HG02885 (cell line): ENCODE measurements at regions not wholly inside any gene's neighbourhood (a gene's known extent, or its start where the extent isn't known, plus 50 kb on each side); places are given as distances from the start of the nearest gene placed in this dataset.

Experiments used
- ATAC-seq: cut with Tn5 transposase; IDR thresholded peaks from one replicate; pipeline ENCODE4 v1.9.1; 2021; ENCODE audit warnings: mild to moderate bottlenecking; ENCODE audit not compliant: unreplicated experiment, poor library complexity

DNA sequence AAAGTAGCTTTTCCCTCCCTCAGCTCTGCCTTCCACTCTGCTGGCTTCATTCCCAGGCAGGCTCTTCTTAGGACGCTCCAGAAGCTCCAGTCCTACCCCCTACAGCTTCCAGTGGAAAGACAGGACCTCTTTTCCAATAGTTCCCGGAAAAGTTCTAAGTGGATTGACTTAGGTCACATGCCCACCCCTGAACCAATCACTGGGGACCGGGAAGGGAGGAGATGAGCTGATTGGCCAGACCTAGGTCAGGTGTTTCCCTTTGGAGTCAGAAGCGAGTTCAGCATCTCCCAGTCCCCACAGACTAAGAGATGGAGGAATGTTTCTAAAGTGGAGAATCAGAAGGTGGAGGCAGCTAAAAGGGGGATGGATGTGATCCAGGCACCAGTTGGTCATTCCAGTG, 62.9 kb upstream of the KCNG1 start:
- ATAC-seq = no peak

DNA sequence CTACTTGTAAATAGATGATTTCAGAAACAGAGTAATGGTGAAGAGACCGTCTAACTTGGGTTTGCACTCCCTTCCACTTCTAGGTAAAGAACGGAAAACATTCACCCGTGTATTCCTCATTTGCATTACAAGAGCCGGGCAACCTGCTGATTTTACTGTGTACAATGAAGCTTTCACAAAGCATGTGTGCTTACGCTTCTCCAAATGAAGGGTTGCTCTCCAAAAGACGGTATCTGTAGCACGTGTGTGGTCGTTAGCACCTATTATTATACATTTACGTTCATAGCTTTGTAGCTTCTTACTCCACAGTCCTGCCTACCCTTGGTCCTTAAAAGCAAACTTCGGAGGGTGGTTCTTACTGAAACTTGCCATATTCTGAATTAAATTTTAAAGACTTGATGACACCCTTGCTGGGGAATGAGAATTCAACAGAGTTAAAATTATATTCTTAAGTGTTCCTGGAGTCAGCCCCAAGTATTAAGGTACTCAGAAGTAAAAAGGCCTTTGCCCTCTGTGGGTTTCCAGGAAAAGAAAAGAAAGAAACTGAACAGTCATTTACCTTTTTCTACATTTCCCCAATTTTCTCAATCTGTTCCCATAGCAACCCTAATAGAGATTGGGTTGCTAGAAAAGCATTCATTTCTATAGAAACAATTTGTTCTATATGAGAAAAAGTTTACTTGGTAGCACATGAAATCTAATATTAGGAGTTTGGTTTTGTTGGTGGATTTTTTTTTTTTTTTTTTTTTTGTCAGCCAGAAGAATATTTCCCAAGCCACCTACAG, 61.9 kb upstream of the KCNG1 start:
- ATAC-seq = no peak

DNA sequence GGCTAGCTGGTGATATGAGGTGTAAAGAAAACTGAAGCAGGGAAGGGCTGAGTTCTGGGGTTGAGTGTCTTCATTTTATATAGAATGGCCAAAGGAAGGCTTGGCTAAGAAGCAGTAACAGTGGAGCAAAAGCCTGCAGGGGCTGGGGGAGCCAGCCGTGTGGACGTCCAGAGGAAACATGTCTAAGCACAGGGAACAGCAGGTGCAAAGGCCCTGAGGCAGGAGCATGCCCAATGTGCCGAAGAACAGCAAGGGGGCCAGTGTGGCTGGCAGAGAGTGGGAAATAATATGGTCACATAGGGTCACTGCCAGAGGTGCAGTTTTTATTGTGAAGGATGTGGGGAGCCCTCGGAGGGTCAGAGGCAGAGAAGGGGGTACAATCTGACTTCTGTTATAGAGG, 60.5 kb upstream of the KCNG1 start:
- ATAC-seq = no peak

DNA sequence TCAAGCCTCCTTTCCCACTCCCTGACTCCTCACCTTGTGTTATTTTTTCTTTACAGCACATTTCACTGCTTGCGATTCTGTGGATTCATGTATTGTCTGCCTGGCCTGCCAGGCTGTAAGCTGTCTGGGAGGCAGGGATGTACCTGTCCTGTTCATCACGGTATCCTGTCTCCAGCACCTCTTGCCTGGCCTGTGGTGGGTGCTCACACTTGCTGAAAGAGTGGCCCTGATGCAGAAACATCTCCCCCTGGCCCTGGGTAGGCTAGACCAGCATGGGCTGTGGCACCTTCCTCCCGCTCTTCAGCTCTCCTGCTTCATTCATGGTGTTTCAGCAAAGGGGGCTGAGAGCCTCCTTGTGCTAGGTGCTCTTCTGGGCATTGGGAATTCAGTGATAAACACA, 60.1 kb upstream of the KCNG1 start:
- ATAC-seq = no peak

DNA sequence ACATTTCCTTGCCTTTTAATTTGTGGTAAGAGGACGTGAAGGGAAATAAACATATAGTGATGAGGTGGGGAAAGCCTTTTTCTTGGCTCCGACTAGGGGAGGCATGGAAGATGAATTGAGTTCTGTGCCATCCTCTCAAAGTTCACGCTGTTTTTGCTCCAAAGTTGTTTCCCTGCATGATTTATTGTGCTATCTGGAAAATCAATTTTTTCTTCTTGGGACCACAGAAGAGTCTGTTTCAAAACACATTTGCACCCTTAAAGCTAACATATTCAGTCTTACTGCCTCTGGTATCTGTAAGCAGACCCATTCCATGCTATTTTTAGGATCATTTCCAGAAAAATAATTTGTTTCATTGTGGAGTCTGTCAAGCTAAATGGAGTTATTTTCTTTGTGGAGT, 57.6 kb upstream of the KCNG1 start:
- ATAC-seq = no peak

DNA sequence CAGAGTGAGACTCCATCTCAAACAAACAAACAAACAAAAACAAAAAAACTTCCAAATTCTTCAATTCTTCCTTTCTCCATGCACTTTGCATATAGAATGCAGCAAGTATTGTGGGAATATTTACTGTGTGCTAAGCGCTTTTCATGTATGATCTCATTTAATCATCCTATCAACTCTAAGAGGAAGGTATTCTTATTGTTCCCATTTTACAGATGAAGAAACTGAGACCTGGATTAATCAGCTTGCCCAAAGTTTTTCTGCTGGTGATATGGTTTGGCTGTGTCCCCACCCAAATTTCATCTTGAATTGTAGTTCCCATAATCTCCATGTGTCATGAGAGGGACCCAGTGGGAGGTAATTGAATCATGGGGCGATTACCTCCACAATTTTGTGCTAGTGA, 56.6 kb upstream of the KCNG1 start:
- no peak for ATAC-seq

DNA sequence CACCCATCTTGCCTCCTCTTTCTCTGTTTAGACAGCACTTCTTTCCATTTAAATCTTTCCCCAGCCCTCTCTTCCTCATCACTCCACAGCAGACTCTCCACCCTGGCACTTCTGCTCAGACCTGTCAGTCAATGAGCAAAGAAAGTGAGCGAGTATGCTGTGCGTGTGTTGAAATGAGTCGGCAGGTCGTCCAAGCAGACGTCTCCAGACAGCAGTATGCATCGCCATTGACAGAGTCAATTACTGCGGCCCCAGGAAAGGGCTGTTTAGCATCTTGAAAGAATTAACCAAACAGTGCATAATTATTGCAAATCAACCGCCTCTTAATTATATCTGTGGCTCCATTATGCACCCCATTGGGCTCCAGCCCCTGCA, 54.8 kb upstream of the KCNG1 start:
- no peak for ATAC-seq

DNA sequence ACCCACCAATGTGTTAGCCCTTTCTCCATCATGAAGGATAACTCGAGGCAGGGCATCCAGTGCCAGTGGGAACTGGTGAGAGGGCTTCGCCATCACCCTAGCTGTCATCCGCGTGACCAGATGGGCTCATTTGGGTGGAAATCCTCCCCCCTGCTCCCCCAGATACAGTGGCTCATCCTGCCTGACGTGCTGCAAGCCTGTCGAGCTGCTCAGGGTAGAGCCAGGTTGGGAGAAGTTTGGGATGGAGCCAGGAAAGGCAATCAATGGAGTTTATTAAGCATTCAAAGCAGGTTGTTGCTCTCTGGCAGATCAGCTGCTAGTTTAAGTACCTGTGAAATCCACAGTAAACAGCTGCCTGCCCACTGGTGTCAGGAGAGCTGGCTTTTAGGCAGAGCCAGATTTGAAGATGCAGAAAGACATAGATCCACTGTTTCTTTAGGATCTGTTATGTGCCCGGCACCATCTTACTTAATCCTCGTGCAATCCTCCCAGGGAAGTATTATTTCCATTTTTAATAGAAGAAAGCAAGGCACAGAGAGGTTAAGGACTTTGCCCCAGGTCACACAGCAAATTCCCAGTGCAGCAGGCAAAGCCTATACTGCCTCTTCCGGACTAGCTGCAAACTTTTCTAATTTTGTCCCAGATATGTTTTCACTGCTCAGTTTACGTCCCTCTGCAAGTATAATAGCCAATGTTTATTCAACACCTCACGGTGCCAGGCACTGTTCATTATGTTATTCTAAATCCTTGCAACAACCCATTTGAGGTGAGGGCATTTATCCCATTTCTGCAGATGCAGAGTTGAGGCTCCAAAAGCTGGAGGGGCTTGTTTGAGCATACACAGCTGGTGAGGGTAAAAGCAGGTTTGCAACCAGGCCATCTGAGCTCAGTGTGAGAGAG, 54.1 kb upstream of the KCNG1 start:
- ATAC-seq = no peak

DNA sequence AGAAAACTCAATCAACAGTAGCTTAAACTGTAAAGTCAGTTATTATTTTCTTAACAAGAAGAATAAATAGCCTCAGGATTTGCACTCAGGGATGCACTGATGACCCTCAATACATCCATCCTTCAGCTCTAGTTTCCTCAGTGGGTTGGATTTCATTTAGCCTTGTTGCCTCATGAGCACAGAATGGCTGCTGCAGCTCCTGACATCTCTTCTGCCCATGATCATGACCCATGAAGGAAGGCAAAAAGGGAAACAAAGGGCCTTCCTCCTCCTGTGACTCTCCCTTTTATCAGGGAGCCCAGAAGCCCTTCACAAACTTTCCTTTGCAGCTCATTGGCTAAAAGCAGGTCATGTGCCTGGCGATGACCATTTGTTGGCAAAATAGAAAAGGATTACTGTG, 51.2 kb upstream of the KCNG1 start:
- ATAC-seq = no peak
